Tibial artery (tissue), 4 donors: ENCODE measurements at regions not wholly inside any gene's neighbourhood (a gene's known extent, or its start where the extent isn't known, plus 50 kb on each side); places are given as distances from the start of the nearest gene placed in this dataset.
"Not testable (repeated sequence)": the region's sequence is repeated elsewhere in the genome, so short reads cannot be mapped to it uniquely, and the experiment has no call there.

Source experiments
- DNase-seq, 2 donors: peaks; one replicate each; pipeline ENCODE4 v3.0.0-alpha.2; 2019
- H3K27ac ChIP-seq, 2 donors: fragments of 200-600 bp; sonication (generic) in 1 of 2; 1 replicate in 1 of 2; 2 replicates in 1 of 2; pipeline ENCODE4 v1.5.1; 2018 to 2019; ENCODE audit warnings: mild to moderate bottlenecking in 1 of 2
- H3K27me3 ChIP-seq, 2 donors: fragments of 200-600 bp; sonication (generic) in 1 of 2; one replicate each; pipeline versions ENCODE4 v1.5.1 to v1.6.0; 2016 to 2019
- H3K36me3 ChIP-seq, 3 donors: fragments of 200-600 bp; sonication (generic) in 2 of 3; one replicate each; pipeline ENCODE4 v1.5.1; 2016 to 2019; ENCODE audit warnings: mild to moderate bottlenecking in 2 of 3
- H3K4me1 ChIP-seq, 4 donors: fragments of 200-600 bp; sonication (generic) in 2 of 4; 1 replicate in 3 of 4; 2 replicates in 1 of 4; pipeline ENCODE4 v1.5.1; 2016 to 2019
- H3K4me3 ChIP-seq, 2 donors: fragments of 200-600 bp; sonication (generic) in 1 of 2; 1 replicate in 1 of 2; 2 replicates in 1 of 2; pipeline ENCODE4 v1.5.1; 2018 to 2019; ENCODE audit warnings: mild to moderate bottlenecking in 2 of 2
- H3K9me3 ChIP-seq, 3 donors: fragments of 200-600 bp; sonication (generic) in 1 of 3; one replicate each; pipeline ENCODE4 v1.5.1; 2016 to 2019
- intact Hi-C: fragments of 100-400 bp; cut with DNase I; formaldehyde crosslinking; loops from one replicate; pipeline ENCODE4 v1.15.0; 2023; ENCODE audit warnings: low total_unique reads

DNA sequence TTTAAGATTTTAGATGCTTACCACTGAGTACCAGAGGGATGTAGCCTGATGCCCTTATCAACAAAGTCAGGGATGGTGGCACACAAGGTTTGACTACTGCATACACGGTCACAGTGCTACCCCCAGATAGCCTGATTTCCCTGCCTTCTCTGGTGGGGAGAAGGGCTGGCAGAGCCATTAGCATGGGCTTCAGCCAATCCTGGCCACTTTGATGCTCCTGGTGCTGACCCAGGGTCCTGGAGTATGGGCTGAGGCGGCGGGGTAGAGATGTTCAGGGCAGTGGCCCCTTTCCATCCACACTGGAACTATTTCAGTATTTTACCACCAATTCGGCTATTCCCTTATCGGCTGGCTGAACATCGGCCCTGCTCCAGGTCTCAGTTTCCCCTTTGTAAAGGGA is 83.2 kb downstream of the POTEB3 start:
- H3K4me3 ChIP-seq, DNase-seq, H3K27me3 ChIP-seq, H3K27ac ChIP-seq, H3K36me3 ChIP-seq, H3K9me3 ChIP-seq, intact Hi-C loops, H3K4me1 ChIP-seq: not testable (repeated sequence)

DNA sequence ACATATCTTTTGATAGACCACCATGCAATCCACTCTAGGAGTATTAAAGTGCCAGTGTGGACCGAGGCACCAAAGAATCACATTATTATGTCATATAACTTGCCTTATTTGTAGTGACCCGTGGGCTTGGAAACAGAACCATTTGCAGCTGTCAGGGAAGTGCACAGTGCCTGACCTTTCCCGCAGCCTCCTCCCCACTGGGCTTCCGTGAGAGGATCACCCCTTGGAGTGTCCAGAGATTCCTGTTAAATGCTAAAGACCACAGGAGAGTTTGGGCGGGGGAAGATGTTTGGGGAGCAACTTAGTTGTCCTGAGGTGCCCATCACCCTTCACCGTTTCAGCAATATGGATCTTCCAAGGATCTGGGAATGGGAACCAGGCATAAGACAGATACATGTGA is 84.4 kb downstream of the POTEB3 start:
- H3K4me1 ChIP-seq, H3K4me3 ChIP-seq, DNase-seq, H3K36me3 ChIP-seq, H3K27ac ChIP-seq, intact Hi-C loops, H3K27me3 ChIP-seq, H3K9me3 ChIP-seq: not testable (repeated sequence)

DNA sequence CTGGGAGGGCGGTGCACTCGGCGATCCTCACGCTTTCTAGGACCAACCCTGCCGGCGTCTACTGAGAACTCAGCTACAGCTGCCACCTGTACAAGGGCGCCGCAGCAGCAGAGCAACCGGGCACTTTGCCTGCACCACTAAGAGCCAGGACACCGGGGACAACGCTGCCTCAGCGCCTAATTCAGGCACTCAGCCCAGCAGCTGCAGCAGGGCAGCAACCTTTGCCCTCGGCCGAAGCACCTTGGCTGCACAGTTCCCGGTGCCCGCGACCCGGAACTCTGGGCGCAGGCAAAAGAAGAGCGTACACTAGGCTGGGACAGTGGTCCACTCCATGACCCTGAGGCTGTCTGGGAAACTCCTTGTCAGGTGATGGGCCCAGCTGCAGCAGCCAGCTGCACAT is 85.7 kb downstream of the POTEB3 start:
- H3K27ac ChIP-seq, intact Hi-C loops, H3K9me3 ChIP-seq, H3K4me3 ChIP-seq, H3K4me1 ChIP-seq, H3K27me3 ChIP-seq, H3K36me3 ChIP-seq, DNase-seq: not testable (repeated sequence)

DNA sequence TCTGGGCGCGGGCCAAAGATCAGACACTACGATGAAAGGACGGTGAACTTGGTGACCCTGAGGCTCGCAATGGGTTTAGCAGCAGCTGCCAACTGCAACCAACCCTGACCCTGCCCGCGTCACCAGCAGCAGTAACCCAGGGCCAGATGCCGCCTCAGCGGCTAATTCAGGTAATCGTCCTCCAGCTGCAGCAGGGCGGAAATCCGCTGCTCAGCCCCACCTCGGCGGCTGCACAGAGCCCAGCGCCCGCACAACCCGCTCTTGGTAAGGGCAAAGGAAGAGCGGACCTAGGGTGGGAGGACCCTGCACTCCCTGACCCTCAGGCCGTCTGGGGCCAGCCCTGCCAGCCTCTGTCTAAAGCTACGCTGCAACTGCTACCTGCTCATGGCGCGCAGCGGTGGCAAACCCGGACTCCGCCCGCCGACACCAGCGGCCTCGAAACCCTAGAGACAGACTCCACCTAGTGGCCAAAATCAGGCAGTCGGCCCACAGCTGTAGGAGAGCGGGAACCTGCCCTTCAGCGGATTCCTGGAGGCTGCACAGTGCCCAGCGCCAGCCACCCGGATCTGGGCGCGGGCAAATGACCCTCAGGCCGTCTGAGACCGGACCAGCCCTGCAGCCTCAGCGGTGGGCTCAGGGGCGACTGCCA is 87.5 kb downstream of the POTEB3 start:
- H3K9me3 ChIP-seq, H3K4me1 ChIP-seq, DNase-seq, H3K36me3 ChIP-seq, H3K27me3 ChIP-seq, intact Hi-C loops, H3K27ac ChIP-seq, H3K4me3 ChIP-seq: not testable (repeated sequence)

DNA sequence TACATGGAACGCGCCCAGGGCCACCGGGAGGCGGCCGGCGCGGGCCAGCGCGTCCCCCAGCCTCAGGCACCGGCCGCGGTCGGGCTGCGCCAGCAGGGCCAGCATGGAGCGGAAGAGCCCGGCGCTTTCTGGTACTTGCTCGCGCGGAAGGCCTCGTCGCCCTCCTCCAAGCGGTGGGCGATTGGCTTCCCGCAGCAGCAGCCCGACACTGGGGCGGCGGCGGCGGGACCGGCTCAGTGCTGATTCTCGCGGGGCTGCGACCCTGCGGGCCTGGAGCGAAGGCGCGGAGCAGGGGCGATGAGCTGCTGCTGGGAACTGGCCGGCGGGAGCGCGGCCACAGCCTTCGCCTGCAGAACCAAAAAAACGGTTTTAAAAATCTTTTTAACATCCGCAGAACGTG is 95.3 kb downstream of the POTEB3 start:
- H3K4me1 ChIP-seq, H3K36me3 ChIP-seq, H3K27me3 ChIP-seq, intact Hi-C loops, H3K27ac ChIP-seq, DNase-seq, H3K4me3 ChIP-seq, H3K9me3 ChIP-seq: not testable (repeated sequence)

GRCh38 chr15:21344500-21344899 is 95.8 kb downstream of the POTEB3 start:
- H3K27me3 ChIP-seq, H3K4me1 ChIP-seq, intact Hi-C loops, H3K27ac ChIP-seq, H3K4me3 ChIP-seq, H3K9me3 ChIP-seq, DNase-seq, H3K36me3 ChIP-seq: not testable (repeated sequence)

DNA sequence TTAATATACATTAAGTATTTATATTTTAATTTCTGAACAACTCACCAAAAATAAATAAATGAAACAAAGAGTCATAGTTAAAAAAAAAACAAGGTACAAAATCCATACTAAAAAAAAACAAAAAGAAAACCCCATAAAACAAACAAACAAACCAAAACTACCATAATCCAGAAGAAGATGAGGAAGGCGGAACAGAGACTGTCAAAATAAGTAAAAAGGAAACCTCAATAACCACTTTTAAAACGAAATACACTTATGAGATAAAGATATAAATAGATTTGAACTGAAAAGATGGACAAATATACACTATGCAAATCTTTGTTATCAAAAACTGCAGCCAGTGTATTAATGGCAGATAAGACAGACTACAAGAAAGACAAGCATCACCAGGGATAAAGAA is 103.3 kb downstream of the POTEB3 start:
- H3K4me3 ChIP-seq, H3K9me3 ChIP-seq, H3K36me3 ChIP-seq, DNase-seq, H3K27me3 ChIP-seq, intact Hi-C loops, H3K27ac ChIP-seq, H3K4me1 ChIP-seq: not testable (repeated sequence)

DNA sequence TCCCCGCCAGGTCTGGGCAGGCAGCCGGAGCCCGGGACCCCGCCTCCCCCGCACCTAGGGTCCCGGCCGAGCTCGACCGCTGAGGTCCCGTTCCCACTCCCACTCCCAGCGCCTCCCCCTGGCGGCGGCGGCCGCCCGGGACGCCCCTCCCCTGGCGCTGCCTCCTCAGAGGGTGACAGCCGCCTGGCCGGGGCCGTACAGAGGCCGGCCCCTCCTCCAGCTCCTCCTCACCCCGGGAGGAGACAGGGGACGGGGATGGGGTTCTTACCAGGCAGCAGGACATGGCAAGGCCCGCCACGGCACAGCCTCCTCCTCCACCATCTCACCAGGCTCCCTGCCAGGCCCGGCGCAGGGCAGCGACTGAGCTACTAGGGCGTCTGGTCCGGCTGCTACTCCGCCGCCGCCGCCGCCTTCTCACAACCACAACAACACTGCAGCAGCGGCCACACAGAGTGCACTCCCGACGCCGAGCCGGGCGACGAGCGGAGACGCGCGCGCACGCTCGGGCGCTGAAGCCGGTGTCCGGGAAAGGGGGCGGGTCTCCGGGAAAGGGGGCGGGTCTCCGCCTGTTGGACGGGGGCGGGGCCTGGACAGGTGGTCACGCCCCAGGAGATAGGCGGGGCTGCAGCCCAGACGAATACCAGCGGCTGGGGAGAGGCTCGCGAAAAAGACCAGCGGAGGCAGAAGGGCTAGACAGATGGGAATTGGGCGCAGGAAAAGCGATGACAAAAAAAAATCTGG is 115.4 kb downstream of the POTEB3 start:
- DNase-seq, H3K36me3 ChIP-seq, intact Hi-C loops: not testable (repeated sequence)

GRCh38 chr15:21284353-21284752 is 155.9 kb downstream of the POTEB3 start:
- H3K9me3 ChIP-seq, H3K4me1 ChIP-seq, H3K27me3 ChIP-seq, H3K36me3 ChIP-seq, DNase-seq, H3K27ac ChIP-seq, H3K4me3 ChIP-seq, intact Hi-C loops: not testable (repeated sequence)

More for the DNA sequence above, 115.4 kb downstream of the POTEB3 start:
- not testable (repeated sequence) for H3K27ac ChIP-seq, H3K4me1 ChIP-seq, H3K9me3 ChIP-seq, H3K4me3 ChIP-seq, H3K27me3 ChIP-seq

GRCh38 chr15:21283210-21283609 is 157.1 kb downstream of the POTEB3 start:
- intact Hi-C loops, H3K27ac ChIP-seq, H3K4me1 ChIP-seq, H3K27me3 ChIP-seq, H3K36me3 ChIP-seq, DNase-seq, H3K9me3 ChIP-seq, H3K4me3 ChIP-seq: not testable (repeated sequence)

GRCh38 chr15:21280272-21280671 is 160.0 kb downstream of the POTEB3 start:
- H3K9me3 ChIP-seq, DNase-seq, intact Hi-C loops: not testable (repeated sequence)

GRCh38 chr15:21272176-21272982 is 167.9 kb downstream of the POTEB3 start:
- H3K4me3 ChIP-seq, DNase-seq, H3K36me3 ChIP-seq, H3K4me1 ChIP-seq, H3K27me3 ChIP-seq, H3K9me3 ChIP-seq, H3K27ac ChIP-seq, intact Hi-C loops: not testable (repeated sequence)

More at GRCh38 chr15:21280272-21280671, 160.0 kb downstream of the POTEB3 start:
- not testable (repeated sequence) for H3K27me3 ChIP-seq, H3K27ac ChIP-seq, H3K4me3 ChIP-seq, H3K36me3 ChIP-seq, H3K4me1 ChIP-seq
